ENCODE measurements at regions not wholly inside any gene's neighbourhood (a gene's known extent, or its start where the extent isn't known, plus 50 kb on each side); places are given as distances from the start of the nearest gene placed in this dataset.
"Not testable (repeated sequence)": the region's sequence is repeated elsewhere in the genome, so short reads cannot be mapped to it uniquely, and the experiment has no call there.

GRCh38 chr13:64684685-64685431, 2545.3 kb downstream of the PCDH9 start:
- DNase-seq (ENCODE audit: low spot score) = peak; percentile 6

GRCh38 chr13:64684108-64684507, 2546.0 kb downstream of the PCDH9 start:
- no peak for DNase-seq (ENCODE audit: low spot score)

GRCh38 chr13:64680739-64681138, 2549.4 kb downstream of the PCDH9 start:
- no peak for DNase-seq (ENCODE audit: low spot score)

- DNase-seq (ENCODE audit: low spot score) = peak; percentile 22
Measured at GRCh38 chr13:64675255-64675892, 2554.8 kb downstream of the PCDH9 start.

GRCh38 chr13:64674126-64674525, 2556.0 kb downstream of the PCDH9 start:
- no peak for DNase-seq (ENCODE audit: low spot score)

- no peak for DNase-seq (ENCODE audit: low spot score)
Measured at GRCh38 chr13:64672751-64673150, 2557.4 kb downstream of the PCDH9 start.

- no peak for DNase-seq (ENCODE audit: low spot score)
Measured at GRCh38 chr13:64662887-64663593, 2567.1 kb downstream of the PCDH9 start.

GRCh38 chr13:64648293-64648692, 2581.8 kb downstream of the PCDH9 start:
- no peak for DNase-seq (ENCODE audit: low spot score)

GRCh38 chr13:64643066-64643465, 2587.1 kb downstream of the PCDH9 start:
- no peak for DNase-seq (ENCODE audit: low spot score)

- no peak for DNase-seq (ENCODE audit: low spot score)
Measured at GRCh38 chr13:64640002-64640401, 2590.1 kb downstream of the PCDH9 start.

GRCh38 chr13:64639206-64639605, 2590.9 kb downstream of the PCDH9 start:
- DNase-seq (ENCODE audit: low spot score) = no peak

GRCh38 chr13:64633948-64634347, 2596.2 kb downstream of the PCDH9 start:
- DNase-seq (ENCODE audit: low spot score) = no peak

GRCh38 chr13:64627654-64628053, 2602.5 kb downstream of the PCDH9 start:
- DNase-seq (ENCODE audit: low spot score) = no peak

- no peak for DNase-seq (ENCODE audit: low spot score)
Measured at GRCh38 chr13:64626105-64626504, 2604.0 kb downstream of the PCDH9 start.

- no peak for DNase-seq (ENCODE audit: low spot score)
Measured at GRCh38 chr13:64617231-64617630, 2612.9 kb downstream of the PCDH9 start.

GRCh38 chr13:64591971-64592370, 2638.2 kb downstream of the PCDH9 start:
- peak; percentile 3 for DNase-seq (ENCODE audit: low spot score)

GRCh38 chr13:64579331-64579730, 2650.8 kb downstream of the PCDH9 start:
- DNase-seq (ENCODE audit: low spot score) = no peak

GRCh38 chr13:64568748-64569147, 2661.4 kb downstream of the PCDH9 start:
- no peak for DNase-seq (ENCODE audit: low spot score)

- not testable (repeated sequence) for DNase-seq (ENCODE audit: low spot score)
Measured at GRCh38 chr13:64558031-64558430, 2672.1 kb downstream of the PCDH9 start.

GRCh38 chr13:64556376-64556775, 2673.8 kb downstream of the PCDH9 start:
- no peak for DNase-seq (ENCODE audit: low spot score)

- no peak for DNase-seq (ENCODE audit: low spot score)
Measured at GRCh38 chr13:64553411-64554129, 2676.6 kb downstream of the PCDH9 start.

GRCh38 chr13:64551755-64552154, 2678.4 kb downstream of the PCDH9 start:
- DNase-seq (ENCODE audit: low spot score) = no peak

All from AG08395 (cell line).